ENCODE measurements at regions not wholly inside any gene's neighbourhood (a gene's known extent, or its start where the extent isn't known, plus 50 kb on each side); places are given as distances from the start of the nearest gene placed in this dataset.

- H3K36me3 ChIP-seq (ENCODE audit: control insufficient read depth in 2 of 3, insufficient read depth in 3 of 3, low read length in 3 of 3) = no peaks in the 10 kb centered on the region
Observed at GRCh38 chr3:67286586-67286985, 288.5 kb downstream of the KBTBD8 start.

GRCh38 chr3:67288466-67289106 is 290.5 kb downstream of the KBTBD8 start:
- no peak for DNase-seq
- no peaks in the 10 kb centered on the region for H3K36me3 ChIP-seq (ENCODE audit: control insufficient read depth in 2 of 3, insufficient read depth in 3 of 3, low read length in 3 of 3)
- no peaks in the 10 kb centered on the region for H3K4me1 ChIP-seq (ENCODE audit: control insufficient read depth in 2 of 3, insufficient read depth in 2 of 3, low read depth in 1 of 3, low read length in 3 of 3)
- H3K9me3 ChIP-seq (ENCODE audit: control insufficient read depth in 2 of 3, insufficient read depth in 1 of 3, low read length in 3 of 3) = peaks cover 0 to 2% (median 0%) of the 10 kb centered on the region in 3 donors
- H3K4me3 ChIP-seq (ENCODE audit: low read length in 3 of 3) = no peak overlapping the region
- no peak for FAIRE-seq
- no peak overlapping the region for H3K27ac ChIP-seq (ENCODE audit: low read depth in 2 of 2, low read length in 2 of 2)
- no peaks in the 10 kb centered on the region for H3K27me3 ChIP-seq (ENCODE audit: control insufficient read depth, insufficient read depth, low read length)
- TF ChIP-seq CTCF (IDR thresholded peaks at IDR 0.05; ENCODE audit: borderline replicate concordance, extremely low read depth, insufficient read depth) = no peak
- intact Hi-C loops (cut with DNase I) = no loop called here
- no peak overlapping the region for H3K9ac ChIP-seq (ENCODE audit: low read length in 3 of 3)

More at GRCh38 chr3:67286586-67286985, 288.5 kb downstream of the KBTBD8 start:
- Histone ChIP-seq H3K4me1 (ENCODE audit: control insufficient read depth in 2 of 3, insufficient read depth in 2 of 3, low read depth in 1 of 3, low read length in 3 of 3) (no peaks in the 10 kb centered on the region), H3K9ac (ENCODE audit: low read length in 3 of 3) (no peak overlapping the region), H3K27me3 (ENCODE audit: control insufficient read depth, insufficient read depth, low read length) (no peaks in the 10 kb centered on the region), H3K9me3 (ENCODE audit: control insufficient read depth in 2 of 3, insufficient read depth in 1 of 3, low read length in 3 of 3) (peaks cover 0 to 2% (median 0%) of the 10 kb centered on the region in 3 donors), H3K4me3 (ENCODE audit: low read length in 3 of 3) (no peak overlapping the region), H3K27ac (ENCODE audit: low read depth in 2 of 2, low read length in 2 of 2) (no peak overlapping the region)
- no peak for FAIRE-seq
- TF ChIP-seq CTCF (IDR thresholded peaks at IDR 0.05; ENCODE audit: borderline replicate concordance, extremely low read depth, insufficient read depth) = no peak
- intact Hi-C loops (cut with DNase I) = no loop called here
- no peak for DNase-seq

- H3K9ac ChIP-seq (ENCODE audit: low read length in 3 of 3) = no peak overlapping the region
Observed at GRCh38 chr3:67289626-67290025, 291.5 kb downstream of the KBTBD8 start.

More at GRCh38 chr3:67289626-67290025, 291.5 kb downstream of the KBTBD8 start:
- H3K9me3 ChIP-seq (ENCODE audit: control insufficient read depth in 2 of 3, insufficient read depth in 1 of 3, low read length in 3 of 3) = no peaks in the 10 kb centered on the region
- no peaks in the 10 kb centered on the region for H3K27me3 ChIP-seq (ENCODE audit: control insufficient read depth, insufficient read depth, low read length)
- intact Hi-C loops (cut with DNase I) = no loop called here
- DNase-seq (no peak), FAIRE-seq (no peak)
- no peak overlapping the region for H3K4me3 ChIP-seq (ENCODE audit: low read length in 3 of 3)
- no peak for TF ChIP-seq CTCF (IDR thresholded peaks at IDR 0.05; ENCODE audit: borderline replicate concordance, extremely low read depth, insufficient read depth)
- H3K27ac ChIP-seq (ENCODE audit: low read depth in 2 of 2, low read length in 2 of 2) = no peak overlapping the region
- no peaks in the 10 kb centered on the region for H3K4me1 ChIP-seq (ENCODE audit: control insufficient read depth in 2 of 3, insufficient read depth in 2 of 3, low read depth in 1 of 3, low read length in 3 of 3)
- no peaks in the 10 kb centered on the region for H3K36me3 ChIP-seq (ENCODE audit: control insufficient read depth in 2 of 3, insufficient read depth in 3 of 3, low read length in 3 of 3)
